BE2C (cell line): ENCODE measurements at regions not wholly inside any gene's neighbourhood (a gene's known extent, or its start where the extent isn't known, plus 50 kb on each side); places are given as distances from the start of the nearest gene placed in this dataset.

Source experiments
- DNase-seq: peaks from one replicate; pipeline ENCODE4 v3.0.0-alpha.2; 2020
- H3K27me3 ChIP-seq: fragments of 250-450 bp; sonication (Bioruptor Pico); 2 replicates; pipeline ENCODE4 v1.5.1; 2020; ENCODE audit warnings: mild to moderate bottlenecking
- H3K36me3 ChIP-seq: fragments of 250-450 bp; sonication (Bioruptor Pico); 2 replicates; pipeline ENCODE4 v1.5.1; 2020; ENCODE audit warnings: mild to moderate bottlenecking
- H3K4me1 ChIP-seq: fragments of 250-450 bp; sonication (Bioruptor Pico); 2 replicates; pipeline ENCODE4 v1.5.1; 2020
- H3K4me3 ChIP-seq: 2 replicates; pipeline ENCODE4 v1.5.1; 2011; ENCODE audit warnings: low read depth, low read length
- H3K9me3 ChIP-seq: fragments of 250-450 bp; sonication (Bioruptor Pico); 2 replicates; pipeline ENCODE4 v1.5.1; 2020
- TF ChIP-seq, protein P1 (sequence below): IDR thresholded peaks from 2 replicates; pipeline ENCODE4 v1.5.1; 2012; ENCODE audit warnings: mild to moderate bottlenecking, low read depth, low read length

GRCh38 chr22:48565901-48566501, 1261.7 kb downstream of the BRD1 start:
- Histone ChIP-seq H3K4me3 (no peak overlapping the region), H3K36me3 (no peaks in the 10 kb centered on the region), H3K9me3 (peaks cover 11% of the 10 kb centered on the region; the same call in 1 of the 2 replicates), H3K4me1 (no peaks in the 10 kb centered on the region), H3K27me3 (no peaks in the 10 kb centered on the region)
- TF ChIP-seq, protein P1, sequence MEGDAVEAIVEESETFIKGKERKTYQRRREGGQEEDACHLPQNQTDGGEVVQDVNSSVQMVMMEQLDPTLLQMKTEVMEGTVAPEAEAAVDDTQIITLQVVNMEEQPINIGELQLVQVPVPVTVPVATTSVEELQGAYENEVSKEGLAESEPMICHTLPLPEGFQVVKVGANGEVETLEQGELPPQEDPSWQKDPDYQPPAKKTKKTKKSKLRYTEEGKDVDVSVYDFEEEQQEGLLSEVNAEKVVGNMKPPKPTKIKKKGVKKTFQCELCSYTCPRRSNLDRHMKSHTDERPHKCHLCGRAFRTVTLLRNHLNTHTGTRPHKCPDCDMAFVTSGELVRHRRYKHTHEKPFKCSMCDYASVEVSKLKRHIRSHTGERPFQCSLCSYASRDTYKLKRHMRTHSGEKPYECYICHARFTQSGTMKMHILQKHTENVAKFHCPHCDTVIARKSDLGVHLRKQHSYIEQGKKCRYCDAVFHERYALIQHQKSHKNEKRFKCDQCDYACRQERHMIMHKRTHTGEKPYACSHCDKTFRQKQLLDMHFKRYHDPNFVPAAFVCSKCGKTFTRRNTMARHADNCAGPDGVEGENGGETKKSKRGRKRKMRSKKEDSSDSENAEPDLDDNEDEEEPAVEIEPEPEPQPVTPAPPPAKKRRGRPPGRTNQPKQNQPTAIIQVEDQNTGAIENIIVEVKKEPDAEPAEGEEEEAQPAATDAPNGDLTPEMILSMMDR: no peak
- no peak for DNase-seq

DNA sequence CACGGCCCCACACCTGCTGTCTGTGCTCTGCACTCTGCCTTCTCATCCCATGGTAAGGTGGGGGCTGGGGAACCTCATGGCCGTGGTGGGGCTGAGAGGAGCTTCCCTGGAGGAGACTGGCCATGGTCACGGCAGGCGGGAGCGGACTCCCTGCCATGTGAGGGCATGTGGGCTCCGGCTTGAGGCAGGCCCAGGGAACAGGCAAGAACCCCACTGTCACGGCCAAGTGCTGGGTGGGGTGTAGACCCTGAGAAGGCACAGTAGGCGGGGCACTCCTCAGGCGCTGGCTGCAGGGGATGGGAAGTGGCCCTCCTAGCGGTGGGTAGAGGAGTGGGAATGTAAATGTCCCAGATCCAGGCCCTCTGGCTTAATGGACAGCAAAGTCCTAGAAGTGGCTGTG, 1262.7 kb downstream of the BRD1 start:
- DNase-seq: no peak
- H3K4me1 ChIP-seq: no peaks in the 10 kb centered on the region
- H3K27me3 ChIP-seq: no peaks in the 10 kb centered on the region
- no peak overlapping the region for H3K4me3 ChIP-seq
- TF ChIP-seq, protein P1: no peak
- peaks cover 11% of the 10 kb centered on the region; the same call in 1 of the 2 replicates for H3K9me3 ChIP-seq
- no peaks in the 10 kb centered on the region for H3K36me3 ChIP-seq

- no peaks in the 10 kb centered on the region for H3K4me1 ChIP-seq
- no peaks in the 10 kb centered on the region for H3K27me3 ChIP-seq
- DNase-seq: no peak
- H3K4me3 ChIP-seq: no peak overlapping the region
- H3K9me3 ChIP-seq: peaks cover 11% of the 10 kb centered on the region; the same call in 1 of the 2 replicates
- H3K36me3 ChIP-seq: no peaks in the 10 kb centered on the region
- TF ChIP-seq, protein P1: no peak
Observed at GRCh38 chr22:48563966-48564330, 1263.7 kb downstream of the BRD1 start.

- H3K4me3 ChIP-seq: no peak overlapping the region
- TF ChIP-seq, protein P1: no peak
- peaks cover 9% of the 10 kb centered on the region; the same call in 1 of the 2 replicates for H3K9me3 ChIP-seq
- no peaks in the 10 kb centered on the region for H3K36me3 ChIP-seq
- no peak for DNase-seq
- no peaks in the 10 kb centered on the region for H3K4me1 ChIP-seq
- H3K27me3 ChIP-seq: no peaks in the 10 kb centered on the region
Observed at GRCh38 chr22:48563118-48563965, 1264.3 kb downstream of the BRD1 start.

DNA sequence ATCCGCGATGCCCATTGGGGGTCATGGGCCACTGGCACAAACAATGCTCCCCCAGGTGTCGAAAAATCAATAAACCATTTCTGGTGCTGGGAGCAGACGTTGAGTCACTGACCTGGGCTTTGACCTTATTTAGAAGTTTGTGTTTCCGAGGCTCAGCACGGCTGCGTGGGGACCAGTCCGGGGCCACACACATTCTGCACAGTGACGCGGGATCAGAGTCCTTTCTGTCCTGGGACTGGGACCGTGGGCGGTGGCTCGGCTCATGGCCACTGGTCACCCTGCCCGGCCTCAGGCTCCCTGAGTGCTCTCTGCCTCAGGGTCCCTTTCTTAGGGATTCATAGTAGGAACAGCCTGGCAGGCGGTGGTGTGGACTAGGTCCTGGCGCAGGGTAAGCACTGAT, 1266.0 kb downstream of the BRD1 start:
- no peak for DNase-seq
- H3K4me3 ChIP-seq: no peak overlapping the region
- no peaks in the 10 kb centered on the region for H3K36me3 ChIP-seq
- H3K4me1 ChIP-seq: no peaks in the 10 kb centered on the region
- peaks cover 8% of the 10 kb centered on the region; the same call in 1 of the 2 replicates for H3K9me3 ChIP-seq
- TF ChIP-seq, protein P1: no peak
- H3K27me3 ChIP-seq: no peaks in the 10 kb centered on the region

DNA sequence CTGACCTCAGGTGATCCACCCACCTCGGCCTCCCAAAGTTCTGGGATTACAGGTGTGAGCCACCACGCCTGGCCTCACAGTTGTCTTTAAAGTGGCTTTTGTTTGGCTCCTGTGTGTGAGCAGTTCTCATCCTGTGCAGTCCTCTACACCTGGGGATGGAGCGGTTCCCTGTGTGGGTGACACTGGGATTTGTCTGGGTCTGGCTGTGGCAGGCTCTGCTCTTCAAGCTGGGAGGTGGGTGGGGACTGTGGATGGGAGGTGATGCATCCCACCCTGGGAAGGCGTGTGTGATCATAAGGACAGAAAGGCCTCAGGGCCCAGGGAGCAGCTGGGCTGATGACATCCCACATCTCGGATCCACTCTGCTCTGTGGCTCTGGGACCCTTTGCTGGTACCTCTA, 1266.8 kb downstream of the BRD1 start:
- H3K4me3 ChIP-seq: no peak overlapping the region

More for the DNA sequence above, 1266.8 kb downstream of the BRD1 start:
- Histone ChIP-seq H3K27me3 (no peaks in the 10 kb centered on the region), H3K4me1 (no peaks in the 10 kb centered on the region), H3K9me3 (peaks cover 8% of the 10 kb centered on the region; the same call in 1 of the 2 replicates), H3K36me3 (no peaks in the 10 kb centered on the region)
- TF ChIP-seq, protein P1: no peak
- no peak for DNase-seq
